Left kidney (tissue), 1 donor: ENCODE measurements at regions not wholly inside any gene's neighbourhood (a gene's known extent, or its start where the extent isn't known, plus 50 kb on each side); places are given as distances from the start of the nearest gene placed in this dataset.
"Not testable (repeated sequence)": the region's sequence is repeated elsewhere in the genome, so short reads cannot be mapped to it uniquely, and the experiment has no call there.

Experiments
- DNase-seq: peaks from one replicate; pipeline ENCODE4 v3.0.0-alpha.2; 2013

GRCh38 chrX:63466690-63467089 is 115.6 kb upstream of the SPIN4 start:
- DNase-seq = no peak

GRCh38 chrX:63458981-63459380 is 107.8 kb upstream of the SPIN4 start:
- no peak for DNase-seq

DNA sequence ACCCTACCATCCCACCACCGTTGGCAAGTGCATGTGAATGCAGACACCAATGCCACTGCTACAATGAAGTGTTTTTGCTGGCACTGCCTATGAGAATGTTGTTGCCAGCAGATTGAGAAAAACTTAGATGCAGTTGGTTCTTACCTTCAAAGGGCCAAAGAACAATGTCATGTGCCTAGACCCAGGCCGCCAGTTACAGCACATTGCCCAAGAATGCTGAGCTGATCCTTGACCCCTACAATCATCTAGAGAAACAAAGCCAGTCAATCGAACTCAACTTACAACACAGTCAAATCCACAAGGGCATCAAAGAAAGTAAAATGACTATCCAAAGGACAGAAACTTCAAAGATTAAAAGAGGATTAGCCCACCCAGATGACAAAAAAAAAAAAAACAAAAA is 102.4 kb upstream of the SPIN4 start:
- no peak for DNase-seq

- DNase-seq = no peak
Observed at GRCh38 chrX:63441717-63442116, 90.6 kb upstream of the SPIN4 start.

GRCh38 chrX:63439580-63439979 is 88.4 kb upstream of the SPIN4 start:
- no peak for DNase-seq

DNA sequence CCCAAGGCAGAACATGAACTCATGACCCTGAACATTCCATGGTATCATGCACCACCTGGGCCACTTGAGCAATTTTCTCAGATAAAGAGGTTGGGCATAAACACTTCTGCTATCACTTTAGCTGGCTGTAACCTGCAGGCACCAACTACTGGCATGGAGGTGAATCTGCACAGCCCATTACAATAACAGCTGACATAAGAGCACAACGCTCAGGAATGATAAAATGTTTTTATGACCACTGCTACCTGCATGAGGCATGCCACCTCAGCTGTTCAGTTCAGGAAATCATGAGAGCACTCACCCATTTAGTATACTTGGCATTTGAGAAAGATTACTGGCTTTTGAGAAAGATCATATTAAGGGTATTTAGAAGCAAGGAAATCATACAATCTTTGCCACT is 85.7 kb upstream of the SPIN4 start:
- no peak for DNase-seq

- no peak for DNase-seq
Observed at GRCh38 chrX:63434665-63435064, 83.5 kb upstream of the SPIN4 start.

GRCh38 chrX:63434206-63434605 is 83.1 kb upstream of the SPIN4 start:
- no peak for DNase-seq

DNA sequence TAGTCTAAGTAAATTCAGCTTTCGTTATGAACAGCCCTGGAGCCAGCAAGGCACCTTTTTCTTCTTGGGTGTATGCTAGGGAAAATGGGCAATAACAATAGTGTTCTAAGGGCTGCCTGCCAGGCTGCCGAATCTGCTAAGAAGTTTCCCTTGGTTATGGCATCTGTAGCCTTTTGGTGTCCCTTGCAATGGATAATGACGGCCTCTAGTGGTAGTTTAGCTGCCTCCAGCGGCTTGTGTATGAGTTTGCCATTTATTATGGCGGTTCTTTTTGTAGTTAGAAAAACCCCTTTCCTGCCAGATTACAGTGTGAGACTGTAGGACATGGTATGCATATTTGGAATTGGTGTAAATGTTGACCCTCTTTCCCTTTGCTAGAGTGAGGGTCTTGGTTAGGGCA is 78.9 kb upstream of the SPIN4 start:
- no peak for DNase-seq

DNA sequence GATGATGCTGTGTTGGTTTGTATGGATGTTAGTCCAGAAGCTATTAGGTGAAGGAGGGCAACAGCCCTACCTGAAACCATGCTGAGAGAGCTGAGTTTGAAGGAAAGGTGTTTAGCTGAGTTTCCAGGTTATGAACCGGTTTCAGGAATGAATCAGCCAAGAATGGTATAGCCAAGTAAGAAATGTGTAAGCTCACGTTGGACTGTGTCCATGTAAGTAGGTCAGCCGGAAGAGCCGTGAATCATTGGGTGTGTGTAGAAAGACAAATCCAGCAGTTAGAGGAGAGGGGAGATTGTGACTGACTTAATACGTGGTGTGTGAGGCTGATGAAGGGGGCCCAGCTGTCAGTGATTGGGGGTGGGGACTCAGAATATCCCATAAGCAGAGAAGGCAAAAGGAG is 77.2 kb upstream of the SPIN4 start:
- DNase-seq = no peak

- DNase-seq = no peak
Observed at GRCh38 chrX:63426519-63426918, 75.4 kb upstream of the SPIN4 start.

DNA sequence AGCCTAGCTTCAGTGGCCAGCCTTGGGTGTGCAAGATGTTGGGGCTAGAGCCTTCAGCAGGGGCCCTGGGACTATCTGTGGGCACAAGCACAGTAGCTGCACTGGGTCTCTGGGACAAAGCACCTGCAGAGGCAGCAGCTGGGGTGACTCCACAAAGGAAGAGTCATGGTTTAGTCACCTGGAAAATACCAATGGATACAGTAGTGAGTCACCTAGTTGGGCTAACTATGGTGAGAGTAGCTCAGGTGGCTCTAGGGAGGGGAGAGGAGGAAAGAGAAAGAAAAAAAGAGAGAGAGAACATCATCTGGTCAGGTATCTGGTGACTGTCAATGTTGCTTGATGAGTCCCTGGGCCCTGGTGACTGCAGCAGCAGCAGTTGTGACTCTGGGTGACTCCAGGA is 72.9 kb upstream of the SPIN4 start:
- no peak for DNase-seq

GRCh38 chrX:63421411-63421810 is 70.3 kb upstream of the SPIN4 start:
- DNase-seq = no peak

DNA sequence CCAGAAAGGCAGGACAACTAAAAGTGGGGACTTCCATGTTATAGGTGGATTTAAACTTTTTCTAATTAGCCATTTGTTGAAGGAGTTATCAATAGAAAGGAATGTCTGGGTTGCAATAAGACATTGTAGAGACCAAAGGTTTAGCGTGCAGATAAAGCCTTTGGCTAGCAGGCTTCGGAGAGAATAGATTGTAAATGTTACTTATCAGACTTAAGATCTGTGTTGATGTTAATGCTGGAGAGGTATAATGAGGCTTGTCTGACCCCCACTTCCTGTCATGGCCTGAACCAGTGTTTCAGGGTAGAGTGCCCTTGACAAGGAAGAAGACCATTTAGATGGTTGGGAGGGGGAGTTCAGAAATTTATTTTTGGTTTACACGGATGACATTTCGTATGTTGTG is 67.1 kb upstream of the SPIN4 start:
- no peak for DNase-seq

GRCh38 chrX:63417649-63418048 is 66.5 kb upstream of the SPIN4 start:
- DNase-seq = no peak

DNA sequence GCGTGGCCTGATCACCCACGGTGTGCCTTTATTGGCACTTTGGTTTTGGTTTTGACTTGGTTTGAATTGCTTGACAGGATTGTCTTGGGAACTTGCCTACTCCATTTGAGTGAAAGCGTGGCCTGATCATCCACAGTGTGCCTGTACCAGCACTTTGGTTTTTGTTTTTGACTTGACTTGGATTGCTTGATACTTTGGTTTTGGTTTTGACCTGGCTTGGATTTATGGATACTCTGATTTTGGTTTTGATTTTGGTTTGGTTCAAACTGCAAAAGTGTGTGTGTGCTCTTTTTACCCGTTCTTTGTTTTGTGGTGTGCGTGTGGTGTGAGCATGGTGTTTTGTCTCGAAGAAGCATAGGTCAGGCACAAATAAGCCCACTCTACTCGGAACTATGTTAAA is 58.8 kb upstream of the SPIN4 start:
- not testable (repeated sequence) for DNase-seq

- DNase-seq = no peak
Observed at GRCh38 chrX:63408050-63408449, 56.9 kb upstream of the SPIN4 start.

DNA sequence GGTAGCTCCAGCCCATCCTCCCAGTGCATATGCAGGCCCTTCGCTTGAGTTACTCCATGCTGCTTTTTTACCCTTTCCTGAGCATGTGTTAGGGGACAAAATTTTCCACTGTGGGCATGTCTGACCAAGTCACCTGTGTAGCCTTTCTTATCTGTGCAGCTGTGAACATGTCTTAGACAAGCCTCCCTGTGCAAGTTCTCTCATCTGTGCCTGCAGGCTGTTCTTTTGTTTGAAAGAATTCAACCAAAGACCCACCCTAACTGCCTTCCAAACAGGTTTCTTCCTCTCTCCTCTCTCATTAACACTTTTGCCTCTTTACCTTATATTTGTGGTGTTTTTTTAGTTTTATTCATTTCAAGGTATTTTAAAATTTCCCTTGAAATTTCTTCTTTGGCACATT is 53.2 kb upstream of the SPIN4 start:
- no peak for DNase-seq

GRCh38 chrX:63402106-63402505 is 51.0 kb upstream of the SPIN4 start:
- no peak for DNase-seq
